Fibroblast of lung (primary cell): ENCODE measurements at regions not wholly inside any gene's neighbourhood (a gene's known extent, or its start where the extent isn't known, plus 50 kb on each side); places are given as distances from the start of the nearest gene placed in this dataset.

ENCODE experiments used
- DNase-seq, 2 donors: peaks; one replicate each; pipeline versions ENCODE4 v3.0.0 to v3.0.0-alpha.2; 2010; ENCODE audit warnings: low read depth in 2 of 2
- H2AFZ ChIP-seq: 2 replicates; pipeline ENCODE4 v1.5.1; 2012; ENCODE audit warnings: low read length, control low read depth, inconsistent platforms
- H3K27ac ChIP-seq: 2 replicates; pipeline ENCODE4 v1.5.1; 2011; ENCODE audit warnings: low read length, control low read depth; ENCODE audit not compliant: insufficient read depth
- H3K27me3 ChIP-seq: 2 replicates; pipeline ENCODE4 v1.5.1; 2011; ENCODE audit warnings: mild to moderate bottlenecking, low read length; ENCODE audit not compliant: control insufficient read depth, insufficient read depth
- H3K36me3 ChIP-seq: 2 replicates; pipeline ENCODE4 v1.5.1; 2011; ENCODE audit warnings: low read length; ENCODE audit not compliant: control insufficient read depth, insufficient read depth
- H3K4me1 ChIP-seq: 2 replicates; pipeline ENCODE4 v1.5.1; 2011; ENCODE audit warnings: low read length; ENCODE audit not compliant: control insufficient read depth, insufficient read depth; ENCODE audit errors: extremely low read depth
- H3K4me2 ChIP-seq: 2 replicates; pipeline ENCODE4 v1.5.1; 2011; ENCODE audit warnings: low read length, control low read depth; ENCODE audit not compliant: insufficient read depth; ENCODE audit errors: extremely low read depth
- H3K4me3 ChIP-seq, 4 experiments: fragments of 200-600 bp in 1 of 4; sonication (generic) in 1 of 4; replicated peaks in 1 of 4; 2 replicates each; pipeline ENCODE4 v1.5.1; 2011 to 2016; ENCODE audit warnings: low read length in 4 of 4, low read depth in 3 of 4, mild to moderate bottlenecking in 3 of 4, control low read depth in 2 of 4, inconsistent platforms in 1 of 4, mixed read lengths in 1 of 4; ENCODE audit not compliant: insufficient read depth in 1 of 4; ENCODE audit errors: control extremely low read depth in 1 of 4
- H3K79me2 ChIP-seq: 2 replicates; pipeline ENCODE4 v1.5.1; 2012; ENCODE audit warnings: mild to moderate bottlenecking, low read length, inconsistent platforms; ENCODE audit not compliant: control insufficient read depth, insufficient read depth
- H3K9ac ChIP-seq: 2 replicates; pipeline ENCODE4 v1.5.1; 2011; ENCODE audit warnings: mild to moderate bottlenecking, low read length, control low read depth; ENCODE audit not compliant: insufficient read depth
- H3K9me3 ChIP-seq: 2 replicates; pipeline ENCODE4 v1.5.1; 2012; ENCODE audit warnings: low read depth, low read length; ENCODE audit not compliant: control insufficient read depth, insufficient read depth
- H4K20me1 ChIP-seq: 2 replicates; pipeline ENCODE4 v1.5.1; 2011; ENCODE audit warnings: low read length; ENCODE audit not compliant: control insufficient read depth, insufficient read depth; ENCODE audit errors: extremely low read depth
- CTCF ChIP-seq, 2 donors: IDR thresholded peaks in 1 of 2; conservative IDR thresholded peaks in 1 of 2; 1 replicate in 1 of 2; 2 replicates in 1 of 2; pipeline ENCODE4 v1.5.1; 2011 to 2012; ENCODE audit warnings: low read length in 2 of 2, control low read depth in 1 of 2, inconsistent platforms in 1 of 2, low read depth in 1 of 2, mild to moderate bottlenecking in 1 of 2
- EZH2 ChIP-seq: IDR thresholded peaks from 2 replicates; pipeline ENCODE4 v1.5.1; 2012; ENCODE audit warnings: low read length, control low read depth, mild to moderate bottlenecking; ENCODE audit errors: missing control alignments

GRCh38 chr13:80939581-80939980 lies 598.7 kb upstream of the SPRY2 start:
- H3K79me2 ChIP-seq, result no peaks in the 10 kb centered on the region
- DNase-seq, result no peak
- no peak overlapping the region for H3K27ac ChIP-seq
- H2AFZ ChIP-seq, result no peak overlapping the region
- no peak overlapping the region for H3K4me2 ChIP-seq
- no peaks in the 10 kb centered on the region for H3K27me3 ChIP-seq
- H3K9me3 ChIP-seq, result no peaks in the 10 kb centered on the region
- H3K4me3 ChIP-seq, result no peak overlapping the region
- TF ChIP-seq EZH2 (no peak), CTCF (conservative IDR thresholded peaks at IDR 0.05 in 1 of 2, IDR thresholded peaks at IDR 0.05 in 1 of 2; ENCODE audit: low read depth in 1 of 2, low read length in 2 of 2) (no peak)
- H3K36me3 ChIP-seq, result no peaks in the 10 kb centered on the region
- H4K20me1 ChIP-seq, result no peaks in the 10 kb centered on the region
- H3K9ac ChIP-seq, result no peak overlapping the region
- no peaks in the 10 kb centered on the region for H3K4me1 ChIP-seq

GRCh38 chr13:80931766-80932165 lies 590.8 kb upstream of the SPRY2 start:
- Histone ChIP-seq H3K9me3 (no peaks in the 10 kb centered on the region), H3K27me3 (no peaks in the 10 kb centered on the region), H3K4me2 (no peak overlapping the region), H3K79me2 (no peaks in the 10 kb centered on the region), H4K20me1 (no peaks in the 10 kb centered on the region), H3K9ac (no peak overlapping the region), H3K4me3 (no peak overlapping the region), H3K4me1 (no peaks in the 10 kb centered on the region), H3K36me3 (no peaks in the 10 kb centered on the region), H2AFZ (no peak overlapping the region), H3K27ac (no peak overlapping the region)
- TF ChIP-seq CTCF (conservative IDR thresholded peaks at IDR 0.05 in 1 of 2, IDR thresholded peaks at IDR 0.05 in 1 of 2; ENCODE audit: low read depth in 1 of 2, low read length in 2 of 2) (no peak), EZH2 (no peak)
- DNase-seq, result peak; percentile 5 to 81

DNA sequence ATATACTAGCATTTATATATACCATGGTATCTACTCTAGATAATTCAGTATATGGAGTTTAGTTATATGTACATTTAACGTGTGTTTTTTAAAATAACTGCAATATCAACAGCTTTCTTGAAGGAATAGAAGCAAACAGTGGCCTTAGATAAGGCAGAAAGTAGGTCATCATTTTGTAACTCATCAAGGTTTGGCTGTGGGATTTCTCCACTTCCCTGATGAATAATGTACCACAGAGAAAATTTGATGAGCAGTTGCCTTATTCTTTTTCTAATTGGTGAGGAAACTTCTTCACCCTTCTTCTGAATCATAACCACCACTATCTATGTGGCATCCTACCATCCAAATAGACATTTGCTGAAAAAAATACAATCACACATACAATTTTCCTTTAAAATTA lies 590.2 kb upstream of the SPRY2 start:
- Histone ChIP-seq H3K4me1 (no peaks in the 10 kb centered on the region), H3K36me3 (no peaks in the 10 kb centered on the region), H3K27me3 (no peaks in the 10 kb centered on the region), H3K27ac (no peak overlapping the region), H2AFZ (no peak overlapping the region), H3K4me3 (no peak overlapping the region), H3K9me3 (no peaks in the 10 kb centered on the region), H3K79me2 (no peaks in the 10 kb centered on the region), H3K4me2 (no peak overlapping the region), H3K9ac (no peak overlapping the region), H4K20me1 (no peaks in the 10 kb centered on the region)
- TF ChIP-seq CTCF (conservative IDR thresholded peaks at IDR 0.05 in 1 of 2, IDR thresholded peaks at IDR 0.05 in 1 of 2; ENCODE audit: low read depth in 1 of 2, low read length in 2 of 2) (no peak), EZH2 (no peak)
- no peak for DNase-seq
